Forelimb muscle (tissue), 1 donor: ENCODE measurements at regions not wholly inside any gene's neighbourhood (a gene's known extent, or its start where the extent isn't known, plus 50 kb on each side); places are given as distances from the start of the nearest gene placed in this dataset.

Source experiments
- DNase-seq: peaks from one replicate; pipeline ENCODE4 v3.0.0-alpha.2; 2013; ENCODE audit warnings: low read depth

GRCh38 chr21:14869984-14870852 is 194.6 kb downstream of the NRIP1 start:
- no peak for DNase-seq

- no peak for DNase-seq
These were observed 197.7 kb downstream of the NRIP1 start for GRCh38 chr21:14866859-14867765.

GRCh38 chr21:14864211-14865021 is 200.4 kb downstream of the NRIP1 start:
- DNase-seq: no peak

- DNase-seq: no peak
These were observed 201.0 kb downstream of the NRIP1 start for GRCh38 chr21:14863745-14864210.

- DNase-seq: no peak
These were observed 201.7 kb downstream of the NRIP1 start for GRCh38 chr21:14862794-14863720.

- DNase-seq: no peak
These were observed 206.5 kb downstream of the NRIP1 start for GRCh38 chr21:14858311-14858710.

- DNase-seq: no peak
These were observed 207.3 kb downstream of the NRIP1 start for GRCh38 chr21:14857529-14857928.

- no peak for DNase-seq
These were observed 214.4 kb downstream of the NRIP1 start for GRCh38 chr21:14850394-14850793.

- no peak for DNase-seq
These were observed 218.2 kb downstream of the NRIP1 start for GRCh38 chr21:14846621-14847020.

GRCh38 chr21:14844001-14844400 is 220.8 kb downstream of the NRIP1 start:
- no peak for DNase-seq

GRCh38 chr21:14842601-14843000 is 222.2 kb downstream of the NRIP1 start:
- DNase-seq: no peak

GRCh38 chr21:14841511-14842472 is 223.0 kb downstream of the NRIP1 start:
- DNase-seq: no peak

GRCh38 chr21:14838400-14838799 is 226.4 kb downstream of the NRIP1 start:
- no peak for DNase-seq

- no peak for DNase-seq
These were observed 227.8 kb downstream of the NRIP1 start for GRCh38 chr21:14836950-14837349.

- no peak for DNase-seq
These were observed 231.0 kb downstream of the NRIP1 start for GRCh38 chr21:14833666-14834351.

GRCh38 chr21:14833241-14833640 is 231.6 kb downstream of the NRIP1 start:
- no peak for DNase-seq

- no peak for DNase-seq
These were observed 234.5 kb downstream of the NRIP1 start for GRCh38 chr21:14830307-14830706.

- no peak for DNase-seq
These were observed 235.1 kb downstream of the NRIP1 start for GRCh38 chr21:14829685-14830084.

GRCh38 chr21:14827468-14827867 is 237.3 kb downstream of the NRIP1 start:
- no peak for DNase-seq
